Sigmoid colon (tissue), 6 donors: ENCODE measurements at regions not wholly inside any gene's neighbourhood (a gene's known extent, or its start where the extent isn't known, plus 50 kb on each side); places are given as distances from the start of the nearest gene placed in this dataset.

Source experiments
- DNase-seq: peaks from one replicate; pipeline ENCODE4 v3.0.0-alpha.2; 2019
- H3K27ac ChIP-seq, 4 donors: fragments of 200-600 bp; sonication (generic); one replicate each; pipeline ENCODE4 v1.5.1; 2016 to 2019; ENCODE audit warnings: mild to moderate bottlenecking in 1 of 4
- H3K27me3 ChIP-seq, 3 donors: fragments of 200-600 bp; sonication (generic); one replicate each; pipeline ENCODE4 v1.5.1; 2019; ENCODE audit warnings: mild to moderate bottlenecking in 1 of 3
- H3K36me3 ChIP-seq, 4 donors: fragments of 200-600 bp; sonication (generic); one replicate each; pipeline ENCODE4 v1.5.1; 2016 to 2019
- H3K4me1 ChIP-seq, 4 donors: fragments of 200-600 bp; sonication (generic); one replicate each; pipeline ENCODE4 v1.5.1; 2017 to 2019
- H3K4me3 ChIP-seq, 4 donors: fragments of 200-600 bp; sonication (generic); one replicate each; pipeline ENCODE4 v1.5.1; 2017 to 2019; ENCODE audit warnings: mild to moderate bottlenecking in 2 of 4, moderate library complexity in 1 of 4
- H3K9me3 ChIP-seq, 4 donors: fragments of 200-600 bp in 3 of 4; sonication (generic) in 3 of 4; one replicate each; pipeline versions ENCODE4 v1.5.1 to v1.6.1; 2013 to 2019
- EP300 ChIP-seq, 4 donors: sonication (generic); formaldehyde crosslinking; IDR thresholded peaks; one replicate each; pipeline ENCODE4 v1.6.1; 2017; ENCODE audit warnings: antibody characterized with exemption in 4 of 4
- POLR2A ChIP-seq, 2 donors: fragments of 450-650 bp; IDR thresholded peaks; one replicate each; pipeline ENCODE4 v1.6.1; 2016; ENCODE audit warnings: antibody characterized with exemption in 2 of 2, mild to moderate bottlenecking in 2 of 2, moderate library complexity in 2 of 2
- POLR2AphosphoS5 ChIP-seq, 4 donors: sonication (generic); formaldehyde crosslinking; IDR thresholded peaks; one replicate each; pipeline ENCODE4 v1.6.1; 2017; ENCODE audit warnings: antibody characterized with exemption in 4 of 4
- WGBS, 2 donors: extraction: QIAGEN DNeasy Blood & Tissue Kit; methylation state at CpG; one replicate each; pipeline ENCODE4 v1.1.7; 2013; 5-methylcytosine and 5-hydroxymethylcytosine counted together
- intact Hi-C: fragments of 100-400 bp; cut with DNase I; formaldehyde crosslinking; loops from one replicate; pipeline ENCODE4 v1.15.1; 2023
- TF ChIP-seq, protein P1 (sequence below), 4 experiments: fragments of 450-650 bp in 3 of 4; fragments of 200-600 bp in 1 of 4; IDR thresholded peaks; one replicate each; pipeline ENCODE4 v1.5.1; 2016 to 2019; ENCODE audit warnings: antibody characterized with exemption in 4 of 4, mild to moderate bottlenecking in 3 of 4, moderate library complexity in 2 of 4
- donor health status: healthy with polysubstance abuse.
- donor health status: healthy.

DNA sequence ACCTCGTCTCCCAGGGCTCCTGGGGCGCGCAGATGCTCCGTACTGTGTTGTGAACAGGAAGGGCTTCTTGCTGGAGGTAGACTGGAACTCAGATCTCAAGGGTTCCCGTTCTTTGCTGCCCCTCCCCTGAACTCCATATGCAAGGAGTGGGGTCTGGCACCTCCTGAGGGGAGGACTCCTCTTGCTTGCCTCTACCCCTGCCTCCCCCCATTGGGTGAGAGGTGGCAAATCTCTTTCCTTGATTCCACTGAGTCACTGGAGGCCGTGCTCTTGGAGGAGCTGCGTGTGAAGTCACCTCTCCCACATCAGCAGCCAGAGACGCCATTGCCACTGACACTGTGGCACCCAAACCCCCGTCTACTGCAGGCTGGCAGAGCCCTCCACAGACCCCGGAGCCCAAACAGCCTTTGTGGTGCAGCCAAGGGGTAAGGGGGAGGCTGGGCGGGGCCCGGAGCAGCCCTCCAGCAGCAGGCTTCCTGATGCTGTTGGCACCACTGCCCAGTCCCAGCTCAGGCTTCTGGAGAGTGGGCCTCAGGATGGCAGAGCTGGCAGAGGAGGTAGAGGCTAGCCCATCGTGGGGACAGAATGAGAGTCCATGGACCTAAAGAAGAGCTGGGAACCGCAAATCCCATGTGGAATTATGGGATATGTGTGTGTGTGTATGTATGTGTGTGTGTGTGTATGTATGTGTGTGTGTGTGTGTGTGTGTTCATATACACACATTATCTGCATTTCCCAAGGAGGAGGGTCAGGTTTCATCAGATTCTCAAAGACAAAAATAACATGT lies 104.9 kb upstream of the RUNX3 start:
- TF ChIP-seq, protein P1, sequence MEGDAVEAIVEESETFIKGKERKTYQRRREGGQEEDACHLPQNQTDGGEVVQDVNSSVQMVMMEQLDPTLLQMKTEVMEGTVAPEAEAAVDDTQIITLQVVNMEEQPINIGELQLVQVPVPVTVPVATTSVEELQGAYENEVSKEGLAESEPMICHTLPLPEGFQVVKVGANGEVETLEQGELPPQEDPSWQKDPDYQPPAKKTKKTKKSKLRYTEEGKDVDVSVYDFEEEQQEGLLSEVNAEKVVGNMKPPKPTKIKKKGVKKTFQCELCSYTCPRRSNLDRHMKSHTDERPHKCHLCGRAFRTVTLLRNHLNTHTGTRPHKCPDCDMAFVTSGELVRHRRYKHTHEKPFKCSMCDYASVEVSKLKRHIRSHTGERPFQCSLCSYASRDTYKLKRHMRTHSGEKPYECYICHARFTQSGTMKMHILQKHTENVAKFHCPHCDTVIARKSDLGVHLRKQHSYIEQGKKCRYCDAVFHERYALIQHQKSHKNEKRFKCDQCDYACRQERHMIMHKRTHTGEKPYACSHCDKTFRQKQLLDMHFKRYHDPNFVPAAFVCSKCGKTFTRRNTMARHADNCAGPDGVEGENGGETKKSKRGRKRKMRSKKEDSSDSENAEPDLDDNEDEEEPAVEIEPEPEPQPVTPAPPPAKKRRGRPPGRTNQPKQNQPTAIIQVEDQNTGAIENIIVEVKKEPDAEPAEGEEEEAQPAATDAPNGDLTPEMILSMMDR (IDR thresholded peaks at IDR 0.05) = no peak
- TF ChIP-seq EP300 (IDR thresholded peaks at IDR 0.05) = no peak
- TF ChIP-seq POLR2AphosphoS5 (IDR thresholded peaks at IDR 0.05) = no peak
- no peak for TF ChIP-seq POLR2A (IDR thresholded peaks at IDR 0.05)
- intact Hi-C loops = loop anchor here (5.0 kb wide), 1 partner anchor 103 kb away; the partner anchor contains the start of gene RUNX3
- H3K27me3 ChIP-seq = no peaks in the 10 kb centered on the region
- no peak for DNase-seq
- no peaks in the 10 kb centered on the region for H3K9me3 ChIP-seq
- WGBS, 2 donors = 84 to 91% methylated on average over 14 of the region's 14 CpGs
- peaks cover 0 to 13% (median 11%) of the 10 kb centered on the region in 4 donors for H3K4me1 ChIP-seq
- no peak overlapping the region for H3K4me3 ChIP-seq
- H3K27ac ChIP-seq = no peak overlapping the region
- H3K36me3 ChIP-seq = no peaks in the 10 kb centered on the region

DNA sequence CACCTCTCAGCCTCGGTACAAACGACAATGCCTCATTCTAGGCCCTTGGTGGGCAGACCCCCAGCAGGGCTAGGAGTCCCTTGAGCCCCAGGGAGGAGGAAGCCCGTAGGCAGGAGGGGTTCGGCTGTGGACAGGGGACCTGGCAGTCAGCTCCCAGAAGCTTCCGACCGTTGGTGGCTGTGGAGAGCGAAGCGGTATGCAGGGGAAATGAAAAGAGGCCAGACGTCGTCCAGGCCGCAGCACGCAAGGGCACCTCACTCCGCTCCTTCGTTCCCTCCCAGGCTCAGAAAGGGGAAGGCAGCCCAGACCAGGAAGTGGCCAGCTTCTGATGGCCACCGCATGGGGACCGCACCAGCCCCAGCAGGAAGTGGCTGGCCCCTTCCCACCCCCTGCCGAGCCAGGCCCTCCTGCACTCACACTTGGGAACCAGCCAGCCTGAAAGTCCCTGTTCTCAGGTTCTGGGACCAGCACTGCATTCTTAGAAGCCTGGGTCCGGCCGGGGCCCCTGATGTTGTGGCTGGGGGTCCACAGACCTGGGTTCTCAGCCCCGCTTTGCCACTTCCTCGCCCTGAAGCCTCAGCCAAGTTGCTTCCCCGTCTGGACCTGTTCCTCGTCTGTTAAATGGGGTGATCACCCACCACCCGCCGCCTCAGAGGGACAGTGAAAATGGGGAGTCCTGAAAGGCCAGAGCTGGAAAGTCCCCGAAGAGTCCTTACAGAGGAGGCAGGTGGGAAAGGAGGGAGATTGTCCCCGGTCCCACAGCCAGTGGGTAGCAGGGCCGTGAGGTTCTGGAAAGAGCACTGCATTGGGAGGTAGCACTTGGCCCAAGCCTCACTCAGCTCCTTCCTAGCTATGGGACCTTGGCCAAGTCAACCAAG lies 104.0 kb upstream of the RUNX3 start:
- Histone ChIP-seq H3K4me1 (peaks cover 0 to 13% (median 11%) of the 10 kb centered on the region in 4 donors), H3K4me3 (no peak overlapping the region), H3K27ac (no peak overlapping the region), H3K27me3 (no peaks in the 10 kb centered on the region), H3K36me3 (no peaks in the 10 kb centered on the region), H3K9me3 (no peaks in the 10 kb centered on the region)
- intact Hi-C loops = no loop called here
- WGBS, 2 donors = 60 to 75% methylated on average over 28 of the region's 28 CpGs
- no peak for DNase-seq
- no peak for TF ChIP-seq EP300 (IDR thresholded peaks at IDR 0.05)
- TF ChIP-seq POLR2AphosphoS5 (IDR thresholded peaks at IDR 0.05) = peak in 1 of 4 donors; percentile 16
- TF ChIP-seq, protein P1 (IDR thresholded peaks at IDR 0.05) = no peak

DNA sequence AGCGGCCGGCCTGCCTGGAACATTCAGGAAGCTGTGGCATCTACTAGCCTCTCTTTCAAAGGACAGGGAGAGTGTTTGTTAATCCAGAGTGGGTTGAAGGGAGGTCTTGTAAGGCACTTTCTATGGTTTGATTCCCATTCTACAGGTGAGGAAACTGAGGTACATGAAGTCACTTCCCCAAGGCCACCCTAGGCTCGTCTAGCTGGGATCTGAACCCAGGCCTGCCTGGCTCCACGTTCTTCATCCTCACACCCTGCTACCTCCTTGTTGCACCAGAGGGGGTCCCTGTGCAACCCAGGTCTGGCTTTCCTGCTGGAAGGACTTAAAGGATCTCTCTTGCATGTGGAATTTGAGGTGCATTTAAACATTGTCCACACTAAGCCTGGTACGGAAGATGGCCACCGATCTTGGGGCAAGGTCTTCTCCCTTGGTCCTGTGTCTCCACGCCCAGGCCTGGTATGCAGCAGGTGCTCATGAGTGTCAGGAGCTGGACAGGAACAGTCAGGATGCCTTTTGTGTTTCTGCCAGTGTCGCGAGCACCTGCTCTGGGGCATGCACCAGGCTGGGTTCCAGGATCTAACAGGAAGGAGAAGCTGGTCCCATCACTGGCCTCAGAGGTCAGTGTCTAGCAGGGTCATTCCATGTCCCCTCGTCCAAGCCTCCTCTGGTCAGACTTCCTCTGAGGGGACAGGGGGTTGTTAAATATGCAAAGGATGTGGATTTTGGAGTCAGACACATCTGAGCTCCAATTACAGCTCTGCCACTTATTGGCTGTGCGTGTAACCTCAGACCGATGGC lies 103.2 kb upstream of the RUNX3 start:
- Histone ChIP-seq H3K4me1 (peaks cover 0 to 13% (median 11%) of the 10 kb centered on the region in 4 donors), H3K4me3 (no peak overlapping the region), H3K27ac (peak overlapping the region in 1 of 4 donors; percentile 59), H3K36me3 (no peaks in the 10 kb centered on the region), H3K27me3 (no peaks in the 10 kb centered on the region), H3K9me3 (no peaks in the 10 kb centered on the region)
- no peak for TF ChIP-seq EP300 (IDR thresholded peaks at IDR 0.05)
- TF ChIP-seq, protein P1 (IDR thresholded peaks at IDR 0.05) = no peak
- no peak for TF ChIP-seq POLR2AphosphoS5 (IDR thresholded peaks at IDR 0.05)
- no peak for TF ChIP-seq POLR2A (IDR thresholded peaks at IDR 0.05)
- 71 to 77% methylated on average over 12 of the region's 12 CpGs for WGBS, 2 donors
- no peak for DNase-seq
- intact Hi-C loops = no loop called here

DNA sequence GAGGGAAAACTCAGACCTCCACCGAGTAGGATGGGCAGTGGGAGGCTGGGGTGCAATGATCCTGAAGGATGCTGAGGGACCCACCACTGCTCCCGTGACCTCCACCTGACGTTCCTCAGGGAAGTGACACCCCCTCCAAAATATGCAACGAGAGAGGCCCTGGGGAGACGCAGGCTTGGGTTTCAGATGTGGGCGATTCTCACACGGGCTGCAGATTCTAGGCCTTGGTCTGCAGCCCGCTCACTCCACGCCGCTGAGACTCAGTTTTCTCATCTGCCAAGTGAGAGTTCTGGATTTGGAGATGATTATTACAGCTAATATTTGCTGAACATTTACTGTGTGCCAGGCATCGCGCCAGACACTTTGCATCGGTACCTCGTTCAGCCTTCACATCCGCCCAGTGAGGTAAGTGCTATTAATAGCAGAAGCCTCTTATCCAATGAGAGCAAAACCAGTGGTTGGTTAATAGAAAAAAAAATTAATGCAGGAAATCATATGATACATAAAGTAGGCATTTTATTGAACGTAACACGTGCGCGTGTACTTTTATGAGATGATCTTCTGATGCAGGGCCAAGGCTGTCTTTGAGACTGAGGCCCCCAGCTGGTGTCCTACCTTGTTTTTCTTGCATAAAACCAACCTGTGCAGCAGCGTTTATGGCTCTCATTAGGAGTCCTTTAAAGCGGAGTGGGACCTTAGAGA lies 102.0 kb upstream of the RUNX3 start:
- no peak overlapping the region for H3K4me3 ChIP-seq
- H3K27ac ChIP-seq = peak overlapping the region in 1 of 4 donors; percentile 59
- H3K36me3 ChIP-seq = no peaks in the 10 kb centered on the region
- no peaks in the 10 kb centered on the region for H3K9me3 ChIP-seq
- intact Hi-C loops = no loop called here
- 39 to 46% methylated on average over 21 of the region's 21 CpGs for WGBS, 2 donors
- H3K27me3 ChIP-seq = no peaks in the 10 kb centered on the region
- peak; percentile 76 for DNase-seq
- H3K4me1 ChIP-seq = peaks cover 0 to 13% (median 11%) of the 10 kb centered on the region in 4 donors
- peak in 1 of 4 donors; percentile 79 for TF ChIP-seq POLR2AphosphoS5 (IDR thresholded peaks at IDR 0.05)
- TF ChIP-seq EP300 (IDR thresholded peaks at IDR 0.05) = peak in 1 of 4 donors; percentile 90
- TF ChIP-seq POLR2A (IDR thresholded peaks at IDR 0.05) = no peak
